ENCODE measurements at regions not wholly inside any gene's neighbourhood (a gene's known extent, or its start where the extent isn't known, plus 50 kb on each side); places are given as distances from the start of the nearest gene placed in this dataset.

- Histone ChIP-seq H3K36me3 (ENCODE audit: insufficient read depth) (no peaks in the 10 kb centered on the region; the same call in 1 of the 2 replicates), H3K4me1 (ENCODE audit: insufficient read depth) (peaks cover 38% of the 10 kb centered on the region), H4K20me1 (replicated peaks; ENCODE audit: insufficient read depth) (no peaks in the 10 kb centered on the region), H3K9me2 (ENCODE audit: insufficient read depth) (peaks cover 5% of the 10 kb centered on the region), H3K4me3 (no peak overlapping the region), H3K27ac (ENCODE audit: low read depth) (no peak overlapping the region), H2AFZ (no peak overlapping the region), H3F3A (replicated peaks; ENCODE audit: low read depth) (no peaks in the 10 kb centered on the region), H3K79me2 (replicated peaks; ENCODE audit: insufficient read depth) (no peaks in the 10 kb centered on the region), H3K27me3 (ENCODE audit: insufficient read depth) (no peaks in the 10 kb centered on the region), H3K4me2 (no peak overlapping the region)
- DNase-seq (ENCODE audit: low spot score) (no peak), ATAC-seq (no peak)
- H3K9me3 Mint-ChIP-seq, result peaks cover 2% of the 10 kb centered on the region; the same call in 1 of the 3 replicates
- no peak overlapping the region for H3K4me3 Mint-ChIP-seq
- peaks cover 47% of the 10 kb centered on the region for H3K4me1 Mint-ChIP-seq
- peaks cover 2% of the 10 kb centered on the region for H3K27me3 Mint-ChIP-seq (ENCODE audit: insufficient read depth, low read depth, poor library complexity)
- H3K27ac Mint-ChIP-seq, result no peak overlapping the region
- H3K36me3 Mint-ChIP-seq (ENCODE audit: low read depth), result peaks cover 2% of the 10 kb centered on the region; the same call in 1 of the 3 replicates
- TF ChIP-seq NANOG (IDR thresholded peaks at IDR 0.05; ENCODE audit: borderline replicate concordance) (no peak), POLR2AphosphoS5 (IDR thresholded peaks at IDR 0.05; ENCODE audit: low read depth) (no peak), ETS1 (IDR thresholded peaks at IDR 0.05) (no peak), STAT1 (IDR thresholded peaks at IDR 0.05; ENCODE audit: unreplicated experiment) (no peak), EZH2phosphoT487 (IDR thresholded peaks at IDR 0.05; ENCODE audit: unreplicated experiment) (no peak), CREB1 (CRISPR knock-in tag; IDR thresholded peaks at IDR 0.05; ENCODE audit: low read depth) (no peak), ZNF462 (CRISPR knock-in tag; IDR thresholded peaks at IDR 0.05) (no peak), JUNB (IDR thresholded peaks at IDR 0.05; ENCODE audit: unreplicated experiment) (no peak), ZNF331 (CRISPR knock-in tag; IDR thresholded peaks at IDR 0.05; ENCODE audit: low read depth) (no peak), CTCF (conservative IDR thresholded peaks at IDR 0.05; ENCODE audit: low read depth in 2 of 2) (no peak)
Observed at GRCh38 chr13:29958476-29958875, 108.1 kb upstream of the UBL3 start.

Measured in GM23338 (cell line).